ENCODE measurements at regions not wholly inside any gene's neighbourhood (a gene's known extent, or its start where the extent isn't known, plus 50 kb on each side); places are given as distances from the start of the nearest gene placed in this dataset.

DNA sequence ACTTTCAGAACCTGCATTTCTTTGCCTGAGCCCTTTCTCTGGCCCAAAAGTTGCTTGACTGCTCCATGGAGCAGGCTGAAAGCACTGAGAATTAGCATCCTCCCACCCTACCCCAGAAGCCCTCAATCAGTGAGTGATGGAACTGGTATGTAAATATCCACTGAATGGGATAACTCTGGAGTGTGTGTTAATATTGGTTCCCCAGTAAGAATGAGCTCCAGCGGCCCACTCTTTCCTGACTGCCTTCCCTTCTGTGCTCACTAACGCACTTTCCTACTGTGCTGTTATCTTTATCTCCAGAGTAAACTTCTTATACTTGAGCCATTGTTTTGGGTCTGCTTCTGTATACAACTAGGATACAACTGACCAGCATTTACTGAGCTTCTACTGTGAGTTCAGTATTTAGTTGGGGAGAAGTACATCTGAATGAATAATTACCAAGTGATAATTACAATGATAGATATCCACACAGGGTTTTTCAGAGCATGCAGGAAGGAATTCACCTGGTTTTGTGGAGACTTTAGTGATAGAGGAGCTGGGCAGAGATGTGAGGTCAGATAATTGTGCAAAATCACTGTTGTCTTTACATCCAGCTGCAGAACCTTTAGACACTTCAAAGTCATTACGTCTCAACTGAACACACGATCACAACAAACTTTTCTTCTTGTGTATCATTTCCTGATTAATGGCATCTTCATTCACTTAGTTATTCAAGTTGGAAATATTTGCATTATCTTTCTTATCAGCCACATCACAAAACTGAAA lies 149.2 kb upstream of the BTG1 start:
- no peak for TF ChIP-seq POLR2AphosphoS5 (IDR thresholded peaks at IDR 0.05; ENCODE audit: borderline replicate concordance, low read depth, low read length)
- no peak for TF ChIP-seq EZH2 (IDR thresholded peaks at IDR 0.05)
- TF ChIP-seq FOXP2 (optimal IDR thresholded peaks at IDR 0.05; ENCODE audit: control extremely low read depth, extremely low read length, insufficient read depth) = no peak
